HCT116 (cell line): ENCODE measurements at regions not wholly inside any gene's neighbourhood (a gene's known extent, or its start where the extent isn't known, plus 50 kb on each side); places are given as distances from the start of the nearest gene placed in this dataset.

Source experiments
- EZH2 ChIP-seq: fragments of 200-600 bp; sonication (generic); IDR thresholded peaks from 2 replicates; pipeline ENCODE4 v1.6.1; 2017; ENCODE audit warnings: antibody characterized with exemption, mixed run types
- EZH2phosphoT487 ChIP-seq: fragments of 200-600 bp; IDR thresholded peaks from 2 replicates; pipeline ENCODE4 v1.6.1; 2018; ENCODE audit warnings: antibody characterized with exemption, borderline replicate concordance
- POLR2A ChIP-seq: IDR thresholded peaks from 2 replicates; pipeline ENCODE4 v1.7.0; 2011; ENCODE audit warnings: borderline replicate concordance; ENCODE audit not compliant: insufficient read depth, insufficient read length; ENCODE audit errors: extremely low read depth
- SIN3A ChIP-seq: IDR thresholded peaks from 2 replicates; pipeline ENCODE4 v1.6.1; 2012; ENCODE audit warnings: low read depth
- YY1 ChIP-seq: IDR thresholded peaks from 2 replicates; pipeline ENCODE4 v1.6.1; 2011; ENCODE audit warnings: low read length, low read depth, moderate library complexity, mild to moderate bottlenecking; ENCODE audit not compliant: insufficient replicate concordance; ENCODE audit errors: extremely low read depth
- TF ChIP-seq, protein P1 (sequence below), 3 experiments: fragments of 200-600 bp in 1 of 3; sonication (generic) in 1 of 3; IDR thresholded peaks in 2 of 3; conservative IDR thresholded peaks in 1 of 3; 2 replicates each; pipeline ENCODE4 v1.5.1; 2012 to 2017; ENCODE audit warnings: low read depth in 2 of 3, low read length in 2 of 3, antibody characterized with exemption in 1 of 3, borderline replicate concordance in 1 of 3, control low read depth in 1 of 3, mild to moderate bottlenecking in 1 of 3, mixed read lengths in 1 of 3, mixed run types in 1 of 3, moderate library complexity in 1 of 3; ENCODE audit not compliant: insufficient read depth in 1 of 3

- TF ChIP-seq, protein P1, sequence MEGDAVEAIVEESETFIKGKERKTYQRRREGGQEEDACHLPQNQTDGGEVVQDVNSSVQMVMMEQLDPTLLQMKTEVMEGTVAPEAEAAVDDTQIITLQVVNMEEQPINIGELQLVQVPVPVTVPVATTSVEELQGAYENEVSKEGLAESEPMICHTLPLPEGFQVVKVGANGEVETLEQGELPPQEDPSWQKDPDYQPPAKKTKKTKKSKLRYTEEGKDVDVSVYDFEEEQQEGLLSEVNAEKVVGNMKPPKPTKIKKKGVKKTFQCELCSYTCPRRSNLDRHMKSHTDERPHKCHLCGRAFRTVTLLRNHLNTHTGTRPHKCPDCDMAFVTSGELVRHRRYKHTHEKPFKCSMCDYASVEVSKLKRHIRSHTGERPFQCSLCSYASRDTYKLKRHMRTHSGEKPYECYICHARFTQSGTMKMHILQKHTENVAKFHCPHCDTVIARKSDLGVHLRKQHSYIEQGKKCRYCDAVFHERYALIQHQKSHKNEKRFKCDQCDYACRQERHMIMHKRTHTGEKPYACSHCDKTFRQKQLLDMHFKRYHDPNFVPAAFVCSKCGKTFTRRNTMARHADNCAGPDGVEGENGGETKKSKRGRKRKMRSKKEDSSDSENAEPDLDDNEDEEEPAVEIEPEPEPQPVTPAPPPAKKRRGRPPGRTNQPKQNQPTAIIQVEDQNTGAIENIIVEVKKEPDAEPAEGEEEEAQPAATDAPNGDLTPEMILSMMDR (IDR thresholded peaks at IDR 0.05 in 2 of 3, conservative IDR thresholded peaks at IDR 0.05 in 1 of 3; ENCODE audit: borderline replicate concordance in 1 of 3, insufficient read depth in 1 of 3, low read depth in 2 of 3, low read length in 2 of 3): no peak
- no peak for TF ChIP-seq YY1
- TF ChIP-seq EZH2phosphoT487: no peak
- TF ChIP-seq SIN3A: no peak
- no peak for TF ChIP-seq EZH2
- no peak for TF ChIP-seq POLR2A
These were observed 77.4 kb downstream of the PSMG1 start for GRCh38 chr21:39105836-39106235.
